ENCODE measurements at regions not wholly inside any gene's neighbourhood (a gene's known extent, or its start where the extent isn't known, plus 50 kb on each side); places are given as distances from the start of the nearest gene placed in this dataset.
"Not testable (repeated sequence)": the region's sequence is repeated elsewhere in the genome, so short reads cannot be mapped to it uniquely, and the experiment has no call there.

DNA sequence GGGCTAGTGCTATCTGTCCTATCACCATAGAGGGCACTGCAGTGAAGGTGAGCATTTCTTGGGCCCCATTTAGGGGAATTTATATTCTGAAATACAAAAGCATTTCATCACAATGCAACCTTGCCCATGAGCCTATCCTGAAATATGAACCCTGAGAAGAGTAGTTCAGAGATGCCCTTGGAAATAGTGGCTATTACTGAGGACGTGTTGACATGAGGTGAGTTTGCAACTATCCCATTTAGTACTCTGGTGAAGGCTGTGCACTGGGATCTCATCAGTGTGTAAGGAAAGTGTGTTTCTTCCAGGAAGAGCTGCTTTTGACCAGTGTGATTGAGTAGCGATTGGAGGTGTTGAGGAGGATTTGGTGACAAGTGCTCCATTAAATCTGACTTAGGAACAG, 149.3 kb upstream of the EOLA2 start:
- peaks cover 28% of the 10 kb centered on the region for H3K4me1 Mint-ChIP-seq (ENCODE audit: insufficient read depth, unreplicated experiment)
- no peaks in the 10 kb centered on the region for H3K27me3 Mint-ChIP-seq (ENCODE audit: insufficient read depth, unreplicated experiment)
- no peak overlapping the region for H3K27ac Mint-ChIP-seq (ENCODE audit: low read depth, unreplicated experiment)
- no peak overlapping the region for H3K4me3 Mint-ChIP-seq (ENCODE audit: unreplicated experiment)
- ChIA-PET CTCF (no interaction called here), POLR2A (no interaction called here)
- intact Hi-C loops (cut with micrococcal nuclease) = loop anchor here (5.0 kb wide), 1 partner anchor 115 kb away; no protein-coding TSS in a partner anchor
- TF ChIP-seq, protein P1, sequence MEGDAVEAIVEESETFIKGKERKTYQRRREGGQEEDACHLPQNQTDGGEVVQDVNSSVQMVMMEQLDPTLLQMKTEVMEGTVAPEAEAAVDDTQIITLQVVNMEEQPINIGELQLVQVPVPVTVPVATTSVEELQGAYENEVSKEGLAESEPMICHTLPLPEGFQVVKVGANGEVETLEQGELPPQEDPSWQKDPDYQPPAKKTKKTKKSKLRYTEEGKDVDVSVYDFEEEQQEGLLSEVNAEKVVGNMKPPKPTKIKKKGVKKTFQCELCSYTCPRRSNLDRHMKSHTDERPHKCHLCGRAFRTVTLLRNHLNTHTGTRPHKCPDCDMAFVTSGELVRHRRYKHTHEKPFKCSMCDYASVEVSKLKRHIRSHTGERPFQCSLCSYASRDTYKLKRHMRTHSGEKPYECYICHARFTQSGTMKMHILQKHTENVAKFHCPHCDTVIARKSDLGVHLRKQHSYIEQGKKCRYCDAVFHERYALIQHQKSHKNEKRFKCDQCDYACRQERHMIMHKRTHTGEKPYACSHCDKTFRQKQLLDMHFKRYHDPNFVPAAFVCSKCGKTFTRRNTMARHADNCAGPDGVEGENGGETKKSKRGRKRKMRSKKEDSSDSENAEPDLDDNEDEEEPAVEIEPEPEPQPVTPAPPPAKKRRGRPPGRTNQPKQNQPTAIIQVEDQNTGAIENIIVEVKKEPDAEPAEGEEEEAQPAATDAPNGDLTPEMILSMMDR (IDR thresholded peaks at IDR 0.05; ENCODE audit: unreplicated experiment) = no peak
- peak; percentile 18 for DNase-seq (ENCODE audit: unreplicated experiment)
- no peaks in the 10 kb centered on the region for H3K9me3 Mint-ChIP-seq (ENCODE audit: unreplicated experiment)
- no peaks in the 10 kb centered on the region for H3K36me3 Mint-ChIP-seq (ENCODE audit: insufficient read depth, unreplicated experiment)
- BruUV-seq (replicated peaks) = no TSS peak

DNA sequence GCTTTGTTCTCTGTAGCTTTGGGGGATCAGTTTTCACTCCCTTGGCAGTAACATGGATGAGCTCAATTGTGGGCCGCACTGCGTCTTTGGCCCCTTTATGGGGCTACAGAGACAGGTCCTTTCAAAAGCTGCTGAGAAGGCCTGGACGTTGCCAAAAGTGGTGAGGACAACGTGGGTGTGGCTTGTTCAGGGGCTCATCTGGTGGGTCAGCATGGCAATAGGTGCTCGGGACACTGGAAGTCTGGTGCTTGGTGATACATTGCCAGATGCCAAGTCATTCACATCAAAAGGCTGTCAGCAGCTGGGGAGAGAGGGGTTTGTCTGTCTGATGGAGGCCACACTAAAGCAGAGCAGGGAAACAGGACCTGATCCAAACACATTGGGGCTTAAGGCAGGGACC, 149.8 kb upstream of the EOLA2 start:
- Mint-ChIP-seq H3K36me3 (ENCODE audit: insufficient read depth, unreplicated experiment) (no peaks in the 10 kb centered on the region), H3K4me1 (ENCODE audit: insufficient read depth, unreplicated experiment) (peaks cover 28% of the 10 kb centered on the region), H3K27ac (ENCODE audit: low read depth, unreplicated experiment) (no peak overlapping the region), H3K4me3 (ENCODE audit: unreplicated experiment) (no peak overlapping the region), H3K27me3 (ENCODE audit: insufficient read depth, unreplicated experiment) (no peaks in the 10 kb centered on the region), H3K9me3 (ENCODE audit: unreplicated experiment) (no peaks in the 10 kb centered on the region)
- intact Hi-C loops (cut with micrococcal nuclease) = loop anchor here (5.0 kb wide), 1 partner anchor 114 kb away; no protein-coding TSS in a partner anchor
- TF ChIP-seq, protein P1 (IDR thresholded peaks at IDR 0.05; ENCODE audit: unreplicated experiment) = no peak
- POLR2A ChIA-PET = no interaction called here
- no peak for DNase-seq (ENCODE audit: unreplicated experiment)
- BruUV-seq (replicated peaks) = no TSS peak
- CTCF ChIA-PET = no interaction called here

DNA sequence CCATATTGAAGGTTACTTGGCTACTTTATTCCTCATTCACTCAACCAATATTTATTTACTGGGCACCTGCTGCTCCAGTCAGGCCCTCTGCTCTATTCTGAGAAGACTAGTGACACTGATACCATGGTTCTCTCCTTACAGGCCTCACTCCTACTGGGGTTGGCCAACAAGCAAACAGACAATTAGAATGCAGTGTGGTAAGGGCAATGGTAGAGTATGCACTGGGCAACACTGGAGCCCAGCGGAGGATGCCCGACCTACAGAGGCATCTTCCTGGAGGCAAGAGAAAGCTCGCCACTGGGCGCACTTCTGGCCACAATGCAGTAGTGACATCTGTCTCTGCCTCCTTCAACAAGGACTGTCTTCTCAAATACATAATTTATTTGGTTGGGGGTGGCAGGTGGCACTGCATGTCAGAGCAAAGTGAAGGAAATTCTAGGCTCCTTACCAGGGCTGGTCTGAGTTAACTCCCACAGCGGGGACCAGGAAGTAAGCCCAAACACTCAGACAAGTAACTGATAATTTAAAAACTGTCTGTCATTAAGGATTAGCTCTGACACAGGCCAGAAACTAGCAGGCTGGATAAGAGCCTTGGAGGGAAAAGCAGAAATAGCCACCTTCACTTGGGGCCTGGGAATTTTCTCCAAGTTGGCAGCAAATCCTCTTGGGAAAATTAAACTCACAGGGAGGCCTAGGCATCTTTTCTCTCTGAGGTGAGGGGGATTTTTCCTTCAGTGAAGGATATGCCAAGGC, 150.7 kb upstream of the EOLA2 start:
- ChIA-PET POLR2A (no interaction called here), CTCF (interaction anchor here (0.6 kb wide), 1 partner anchor 611 kb away, joined by 4 read pairs; no protein-coding TSS in a partner anchor)
- peaks cover 24% of the 10 kb centered on the region for H3K4me1 Mint-ChIP-seq (ENCODE audit: insufficient read depth, unreplicated experiment)
- intact Hi-C loops (cut with micrococcal nuclease) = loop anchor here (5.0 kb wide), 1 partner anchor 113 kb away; no protein-coding TSS in a partner anchor
- H3K27me3 Mint-ChIP-seq (ENCODE audit: insufficient read depth, unreplicated experiment) = no peaks in the 10 kb centered on the region
- H3K4me3 Mint-ChIP-seq (ENCODE audit: unreplicated experiment) = no peak overlapping the region
- H3K9me3 Mint-ChIP-seq (ENCODE audit: unreplicated experiment) = no peaks in the 10 kb centered on the region
- no TSS peak for BruUV-seq (replicated peaks)
- TF ChIP-seq, protein P1 (IDR thresholded peaks at IDR 0.05; ENCODE audit: unreplicated experiment) = no peak
- no peak overlapping the region for H3K27ac Mint-ChIP-seq (ENCODE audit: low read depth, unreplicated experiment)
- DNase-seq (ENCODE audit: unreplicated experiment) = no peak
- no peaks in the 10 kb centered on the region for H3K36me3 Mint-ChIP-seq (ENCODE audit: insufficient read depth, unreplicated experiment)

DNA sequence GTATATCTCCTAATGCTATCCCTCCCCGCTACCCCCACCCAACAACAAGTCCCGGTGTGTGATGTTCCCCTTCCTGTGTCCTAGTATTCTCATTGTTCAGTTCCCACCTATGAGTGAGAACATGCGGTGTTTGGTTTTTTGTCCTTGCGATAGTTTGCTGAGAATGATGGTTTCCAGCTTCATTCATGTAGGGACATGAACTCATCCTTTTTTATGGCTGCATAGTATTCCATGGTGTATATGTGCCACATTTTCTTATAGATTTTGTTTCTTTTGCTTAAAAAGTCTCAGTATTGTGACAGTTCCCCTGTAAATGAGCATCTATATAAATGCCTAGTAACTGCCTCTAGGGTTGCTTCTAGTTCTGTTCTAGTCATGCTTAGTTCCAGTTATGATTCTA, 153.0 kb upstream of the EOLA2 start:
- H3K27me3 Mint-ChIP-seq (ENCODE audit: insufficient read depth, unreplicated experiment); intact Hi-C loops (cut with micrococcal nuclease); H3K4me3 Mint-ChIP-seq (ENCODE audit: unreplicated experiment); CTCF ChIA-PET; POLR2A ChIA-PET; H3K9me3 Mint-ChIP-seq (ENCODE audit: unreplicated experiment); DNase-seq (ENCODE audit: unreplicated experiment); H3K4me1 Mint-ChIP-seq (ENCODE audit: insufficient read depth, unreplicated experiment); BruUV-seq (replicated peaks); H3K36me3 Mint-ChIP-seq (ENCODE audit: insufficient read depth, unreplicated experiment); H3K27ac Mint-ChIP-seq (ENCODE audit: low read depth, unreplicated experiment): not testable (repeated sequence)

Measured in MCF 10A (cell line).